A549 (cell line): ENCODE measurements at regions not wholly inside any gene's neighbourhood (a gene's known extent, or its start where the extent isn't known, plus 50 kb on each side); places are given as distances from the start of the nearest gene placed in this dataset.

Experiments
- ATAC-seq, 2 experiments: fragments of 200-7000 bp in 1 of 2; fragments of >200 bp in 1 of 2; cut with Nextera tagmentation in 1 of 2; cut with Tn5 transposase in 1 of 2; 3 replicates each; pipeline versions ENCODE4 v1.8.0 to v1.9.1; 2018 to 2020; ENCODE audit warnings: mild to moderate bottlenecking in 1 of 2, moderate library complexity in 1 of 2
- CTCF ChIA-PET: fragments of 300-600 bp; sonication (Branson Sonifier 250); formaldehyde crosslinking; extraction: SDS; loops from one replicate; lab custom pipeline; 2021; ENCODE audit warnings: antibody characterized with exemption, inconsistent platforms; lab: Yijun Ruan, JAX
- POLR2A ChIA-PET: fragments of 350-600 bp; formaldehyde crosslinking; extraction: SDS; loops from one replicate; lab custom pipeline; 2021; ENCODE audit warnings: antibody characterized with exemption, inconsistent platforms; lab: Yijun Ruan, JAX
- DNase-seq, 2 experiments: peaks; one replicate each; pipeline versions ENCODE4 v3.0.0 to v3.0.0-alpha.2; 2011 to 2016; ENCODE audit warnings: low read depth in 1 of 2, low spot score in 1 of 2
- FAIRE-seq: peaks from 2 replicates; lab custom pipeline; 2011; peaks lifted over from hg19 to GRCh38; lab: Jason Lieb, UNC
- H3K27ac ChIP-seq, 2 experiments: fragments of >200 bp; sonication (Bioruptor Twin); formaldehyde crosslinking; 3 replicates each; pipeline ENCODE4 v1.5.1; 2016 to 2017
- H3K4me1 ChIP-seq: fragments of >200 bp; sonication (Bioruptor Twin); formaldehyde crosslinking; 3 replicates; pipeline ENCODE4 v1.6.1; 2016
- H3K4me2 ChIP-seq: fragments of >200 bp; sonication (Bioruptor Twin); formaldehyde crosslinking; 3 replicates; pipeline ENCODE4 v1.6.1; 2016
- H3K4me3 ChIP-seq: fragments of >200 bp; sonication (Bioruptor Twin); formaldehyde crosslinking; 3 replicates; pipeline ENCODE4 v1.5.1; 2016
- H3K9me3 ChIP-seq: fragments of >200 bp; sonication (Bioruptor Twin); formaldehyde crosslinking; 3 replicates; pipeline ENCODE4 v1.6.1; 2016
- CBX8 ChIP-seq: fragments of 200-600 bp; sonication (generic); IDR thresholded peaks from 2 replicates; pipeline ENCODE4 v1.6.1; 2016
- EHMT2 ChIP-seq: fragments of 200-600 bp; sonication (generic); IDR thresholded peaks from 2 replicates; pipeline ENCODE4 v1.6.1; 2016; ENCODE audit warnings: antibody characterized with exemption, low read depth, mild to moderate bottlenecking, moderate library complexity
- ELK1 ChIP-seq: fragments of 150-350 bp; IDR thresholded peaks from 2 replicates; pipeline ENCODE4 v1.6.1; 2014; ENCODE audit warnings: low read depth, mild to moderate bottlenecking, low read length
- FOSB ChIP-seq: fragments of 250-450 bp; sonication (Bioruptor Pico); IDR thresholded peaks from 2 replicates; pipeline ENCODE4 v1.5.0; 2020; ENCODE audit warnings: mild to moderate bottlenecking, moderate library complexity
- FOXS1 ChIP-seq: fragments of 250-450 bp; sonication (Bioruptor Pico); IDR thresholded peaks from 2 replicates; pipeline ENCODE4 v1.5.0; 2020; ENCODE audit warnings: mild to moderate bottlenecking, moderate library complexity
- HDAC2 ChIP-seq: fragments of 200-600 bp; sonication (generic); IDR thresholded peaks from 2 replicates; pipeline ENCODE4 v1.6.1; 2016
- JUN ChIP-seq, 2 experiments: fragments of >200 bp; sonication (Bioruptor Twin); formaldehyde crosslinking; IDR thresholded peaks; 2 replicates in 1 of 2; 3 replicates in 1 of 2; pipeline ENCODE4 v1.6.1; 2016 to 2017
- KDM5A ChIP-seq: fragments of 200-600 bp; sonication (generic); IDR thresholded peaks from 2 replicates; pipeline ENCODE4 v1.6.1; 2016; ENCODE audit warnings: antibody characterized with exemption, mild to moderate bottlenecking
- MAZ ChIP-seq: fragments of 150-350 bp; IDR thresholded peaks from 2 replicates; pipeline ENCODE4 v1.6.1; 2014; ENCODE audit warnings: antibody characterized with exemption, low read depth, low read length, borderline replicate concordance
- NFE2L2 ChIP-seq: fragments of 150-350 bp; conservative IDR thresholded peaks from 2 replicates; pipeline ENCODE4 v1.6.1; 2014; ENCODE audit warnings: low read length
- NPAS2 ChIP-seq: fragments of 250-450 bp; sonication (Bioruptor Pico); IDR thresholded peaks from 2 replicates; pipeline ENCODE4 v1.8.0; 2022; ENCODE audit warnings: mild to moderate bottlenecking, moderate library complexity, borderline replicate concordance
- PBX3 ChIP-seq: IDR thresholded peaks from 2 replicates; pipeline ENCODE4 v1.6.1; 2012
- POLR2A ChIP-seq: IDR thresholded peaks from 2 replicates; pipeline ENCODE4 v1.6.1; 2012; ENCODE audit warnings: mild to moderate bottlenecking, low read length
- RAD21 ChIP-seq, 2 experiments: fragments of >200 bp in 1 of 2; sonication (Bioruptor Twin) in 1 of 2; formaldehyde crosslinking in 1 of 2; IDR thresholded peaks in 1 of 2; conservative IDR thresholded peaks in 1 of 2; 2 replicates in 1 of 2; 3 replicates in 1 of 2; pipeline ENCODE4 v1.6.1; 2012 to 2018; ENCODE audit warnings: inconsistent platforms in 1 of 2
- RFX5 ChIP-seq: fragments of 450-650 bp; IDR thresholded peaks from 2 replicates; pipeline ENCODE4 v1.7.1; 2014; ENCODE audit warnings: antibody characterized with exemption, mild to moderate bottlenecking, moderate library complexity
- RNF2 ChIP-seq: fragments of 200-600 bp; sonication (generic); IDR thresholded peaks from 2 replicates; pipeline ENCODE4 v1.6.1; 2016; ENCODE audit warnings: low read depth, mild to moderate bottlenecking, antibody characterized with exemption, moderate library complexity, borderline replicate concordance
- SMC3 ChIP-seq: fragments of >200 bp; sonication (Bioruptor Twin); formaldehyde crosslinking; IDR thresholded peaks from 3 replicates; pipeline ENCODE4 v1.6.1; 2018; ENCODE audit warnings: inconsistent platforms
- SREBF2 ChIP-seq: fragments of 450-650 bp; IDR thresholded peaks from 2 replicates; pipeline ENCODE4 v1.6.1; 2014; ENCODE audit warnings: mild to moderate bottlenecking, moderate library complexity
- WGBS: methylation state at CpG from one replicate; pipeline ENCODE4 v1.1.6; 2017; ENCODE audit errors: missing lambda C conversion rate; 5-methylcytosine and 5-hydroxymethylcytosine counted together
- TF ChIP-seq, protein P1 (sequence below): fragments of 250-450 bp; sonication (Bioruptor Pico); IDR thresholded peaks from 2 replicates; pipeline ENCODE4 v1.5.0; 2020; ENCODE audit warnings: low read depth, mild to moderate bottlenecking, moderate library complexity
- TF ChIP-seq, protein P2 (sequence below): fragments of >200 bp; sonication (Bioruptor Twin); formaldehyde crosslinking; IDR thresholded peaks from 3 replicates; pipeline ENCODE4 v1.5.1; 2016
- TF ChIP-seq, protein P3 (sequence below): IDR thresholded peaks from 2 replicates; pipeline ENCODE4 v1.6.1; 2012
- TF ChIP-seq, protein P4 (sequence below): fragments of >200 bp; sonication (Bioruptor Twin); formaldehyde crosslinking; IDR thresholded peaks from 3 replicates; pipeline ENCODE4 v1.6.1; 2016

DNA sequence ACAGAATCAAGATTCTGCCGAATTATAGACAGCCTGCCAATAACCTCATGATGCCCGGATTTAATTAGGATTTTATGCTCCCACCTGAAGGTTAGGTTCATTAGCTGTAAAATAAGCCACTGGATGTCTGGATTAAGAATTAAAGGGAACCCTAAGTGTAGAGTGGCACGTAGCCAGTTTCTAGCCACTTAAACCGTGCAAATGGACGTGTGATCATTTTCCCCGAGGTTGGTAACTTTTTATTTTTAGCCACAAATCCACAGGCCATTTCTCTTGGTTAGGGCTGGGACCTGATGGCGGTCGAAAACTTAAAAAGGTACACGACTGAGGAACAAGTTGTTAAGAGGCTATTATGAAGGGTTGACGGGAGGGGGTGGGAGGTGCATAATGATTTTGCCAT, 127.3 kb upstream of the TMPO start:
- CTCF ChIA-PET: interaction anchor here (1.0 to 2.9 kb wide), 3 partner anchors 8 to 14 kb away, joined by 3 to 11 read pairs (median 4); no protein-coding TSS in a partner anchor
- Histone ChIP-seq H3K9me3 (no peaks in the 10 kb centered on the region), H3K4me1 (no peaks in the 10 kb centered on the region), H3K4me2 (no peak overlapping the region), H3K4me3 (no peak overlapping the region), H3K27ac (no peak overlapping the region)
- POLR2A ChIA-PET: no interaction called here
- no peak for TF ChIP-seq CBX8
- TF ChIP-seq KDM5A: no peak
- TF ChIP-seq RNF2: no peak
- no peak for TF ChIP-seq FOXS1
- TF ChIP-seq, protein P1, sequence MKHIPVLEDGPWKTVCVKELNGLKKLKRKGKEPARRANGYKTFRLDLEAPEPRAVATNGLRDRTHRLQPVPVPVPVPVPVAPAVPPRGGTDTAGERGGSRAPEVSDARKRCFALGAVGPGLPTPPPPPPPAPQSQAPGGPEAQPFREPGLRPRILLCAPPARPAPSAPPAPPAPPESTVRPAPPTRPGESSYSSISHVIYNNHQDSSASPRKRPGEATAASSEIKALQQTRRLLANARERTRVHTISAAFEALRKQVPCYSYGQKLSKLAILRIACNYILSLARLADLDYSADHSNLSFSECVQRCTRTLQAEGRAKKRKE: no peak
- TF ChIP-seq EHMT2: no peak
- ATAC-seq (no peak), DNase-seq (no peak), FAIRE-seq (no peak)
- 69% methylated on average over 10 of the region's 10 CpGs for WGBS

GRCh38 chr12:98389593-98389992, 125.8 kb upstream of the TMPO start:
- TF ChIP-seq MAZ: no peak
- TF ChIP-seq RFX5: no peak
- TF ChIP-seq NFE2L2: no peak
- no peak overlapping the region for H3K27ac ChIP-seq
- FAIRE-seq (no peak), ATAC-seq (no peak), DNase-seq (no peak)
- 78% methylated on average over 2 of the region's 2 CpGs for WGBS
- H3K4me2 ChIP-seq: no peak overlapping the region
- CTCF ChIA-PET: interaction anchor here (0.6 to 2.9 kb wide), 2 partner anchors 8 to 134 kb away, joined by 3 to 11 read pairs; no protein-coding TSS in a partner anchor
- POLR2A ChIA-PET: no interaction called here
- no peaks in the 10 kb centered on the region for H3K4me1 ChIP-seq
- no peaks in the 10 kb centered on the region for H3K9me3 ChIP-seq
- no peak overlapping the region for H3K4me3 ChIP-seq

DNA sequence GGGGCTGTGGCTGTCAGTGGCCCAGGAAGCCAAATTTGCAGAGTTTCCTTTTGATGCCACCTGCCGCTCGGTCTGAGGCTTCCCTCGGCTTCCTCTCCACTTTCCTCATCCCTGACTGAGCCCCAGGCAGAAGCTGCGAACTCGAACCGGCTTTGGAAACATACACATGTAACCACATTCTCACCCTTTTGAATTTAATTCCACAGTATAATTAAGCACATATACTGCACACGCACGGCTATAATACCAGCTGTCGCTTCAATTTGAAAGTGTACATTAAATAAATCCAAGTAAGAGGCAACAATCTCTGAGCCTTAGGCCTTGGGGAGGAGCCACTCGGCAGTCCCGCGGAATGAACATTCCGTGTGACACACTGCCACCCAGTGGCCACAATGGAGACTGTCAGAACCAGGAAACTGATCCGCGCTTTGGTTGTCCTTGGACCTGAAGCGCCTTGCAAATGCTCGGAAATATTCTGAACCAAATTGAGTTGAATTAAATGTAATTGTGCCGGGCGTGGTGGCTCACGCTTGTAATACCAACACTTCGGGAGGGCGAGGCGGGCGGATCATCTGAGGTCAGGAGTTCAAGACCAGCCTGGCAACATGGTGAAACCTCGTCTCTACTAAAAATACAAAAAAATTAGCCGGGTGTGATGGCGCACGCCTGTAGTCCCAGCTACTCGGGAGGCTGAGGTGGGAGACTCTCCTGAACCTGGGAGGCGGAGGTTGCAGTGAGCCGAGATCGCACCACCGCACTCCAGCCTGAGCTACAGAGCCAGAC, 117.9 kb upstream of the TMPO start:
- peak; percentile 82 for FAIRE-seq
- Histone ChIP-seq H3K27ac (peak overlapping the region; percentile 48 to 89), H3K4me1 (peaks cover 39% of the 10 kb centered on the region), H3K4me2 (peak overlapping the region; percentile 62), H3K4me3 (0 out of 3 replicates have a peak overlapping the region, but pooled peaks have one; percentile 7), H3K9me3 (no peaks in the 10 kb centered on the region)
- CTCF ChIA-PET: interaction anchor here (0.7 to 2.9 kb wide), 22 partner anchors 9 to 1824 kb away, joined by 3 to 12 read pairs (median 5); no protein-coding TSS in a partner anchor
- peak; percentile 83 to 89 for DNase-seq
- WGBS: 25% methylated on average over 33 of the region's 33 CpGs
- peak; percentile 88 to 92 for ATAC-seq
- TF ChIP-seq, protein P2, sequence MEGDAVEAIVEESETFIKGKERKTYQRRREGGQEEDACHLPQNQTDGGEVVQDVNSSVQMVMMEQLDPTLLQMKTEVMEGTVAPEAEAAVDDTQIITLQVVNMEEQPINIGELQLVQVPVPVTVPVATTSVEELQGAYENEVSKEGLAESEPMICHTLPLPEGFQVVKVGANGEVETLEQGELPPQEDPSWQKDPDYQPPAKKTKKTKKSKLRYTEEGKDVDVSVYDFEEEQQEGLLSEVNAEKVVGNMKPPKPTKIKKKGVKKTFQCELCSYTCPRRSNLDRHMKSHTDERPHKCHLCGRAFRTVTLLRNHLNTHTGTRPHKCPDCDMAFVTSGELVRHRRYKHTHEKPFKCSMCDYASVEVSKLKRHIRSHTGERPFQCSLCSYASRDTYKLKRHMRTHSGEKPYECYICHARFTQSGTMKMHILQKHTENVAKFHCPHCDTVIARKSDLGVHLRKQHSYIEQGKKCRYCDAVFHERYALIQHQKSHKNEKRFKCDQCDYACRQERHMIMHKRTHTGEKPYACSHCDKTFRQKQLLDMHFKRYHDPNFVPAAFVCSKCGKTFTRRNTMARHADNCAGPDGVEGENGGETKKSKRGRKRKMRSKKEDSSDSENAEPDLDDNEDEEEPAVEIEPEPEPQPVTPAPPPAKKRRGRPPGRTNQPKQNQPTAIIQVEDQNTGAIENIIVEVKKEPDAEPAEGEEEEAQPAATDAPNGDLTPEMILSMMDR: peak; percentile 95
- TF ChIP-seq SMC3 (peak; percentile 68; the same call in 2 of the 3 replicates), SREBF2 (no peak), ELK1 (no peak), MAZ (no peak), FOSB (CRISPR knock-in tag) (no peak), RAD21 (conservative IDR thresholded peaks at IDR 0.05 in 1 of 2, IDR thresholded peaks at IDR 0.05 in 1 of 2) (peak; percentile 94 to 95), PBX3 (no peak), JUN (IDR thresholded peaks at IDR 0.05) (0 out of 5 replicates have a peak, but pooled peaks of 1 of the 2 experiments have one; percentile 31), POLR2A (no peak), NPAS2 (CRISPR knock-in tag) (no peak), HDAC2 (no peak)
- TF ChIP-seq, protein P3, sequence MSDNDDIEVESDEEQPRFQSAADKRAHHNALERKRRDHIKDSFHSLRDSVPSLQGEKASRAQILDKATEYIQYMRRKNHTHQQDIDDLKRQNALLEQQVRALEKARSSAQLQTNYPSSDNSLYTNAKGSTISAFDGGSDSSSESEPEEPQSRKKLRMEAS: peak; percentile 40; the same call in 1 of the 2 replicates
- TF ChIP-seq, protein P4, sequence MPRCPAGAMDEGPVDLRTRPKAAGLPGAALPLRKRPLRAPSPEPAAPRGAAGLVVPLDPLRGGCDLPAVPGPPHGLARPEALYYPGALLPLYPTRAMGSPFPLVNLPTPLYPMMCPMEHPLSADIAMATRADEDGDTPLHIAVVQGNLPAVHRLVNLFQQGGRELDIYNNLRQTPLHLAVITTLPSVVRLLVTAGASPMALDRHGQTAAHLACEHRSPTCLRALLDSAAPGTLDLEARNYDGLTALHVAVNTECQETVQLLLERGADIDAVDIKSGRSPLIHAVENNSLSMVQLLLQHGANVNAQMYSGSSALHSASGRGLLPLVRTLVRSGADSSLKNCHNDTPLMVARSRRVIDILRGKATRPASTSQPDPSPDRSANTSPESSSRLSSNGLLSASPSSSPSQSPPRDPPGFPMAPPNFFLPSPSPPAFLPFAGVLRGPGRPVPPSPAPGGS: no peak
- POLR2A ChIA-PET: interaction anchor here (0.5 kb wide), 1 partner anchor 77 kb away, joined by 3 read pairs; no protein-coding TSS in a partner anchor
